ENCODE measurements at regions not wholly inside any gene's neighbourhood (a gene's known extent, or its start where the extent isn't known, plus 50 kb on each side); places are given as distances from the start of the nearest gene placed in this dataset.

DNA sequence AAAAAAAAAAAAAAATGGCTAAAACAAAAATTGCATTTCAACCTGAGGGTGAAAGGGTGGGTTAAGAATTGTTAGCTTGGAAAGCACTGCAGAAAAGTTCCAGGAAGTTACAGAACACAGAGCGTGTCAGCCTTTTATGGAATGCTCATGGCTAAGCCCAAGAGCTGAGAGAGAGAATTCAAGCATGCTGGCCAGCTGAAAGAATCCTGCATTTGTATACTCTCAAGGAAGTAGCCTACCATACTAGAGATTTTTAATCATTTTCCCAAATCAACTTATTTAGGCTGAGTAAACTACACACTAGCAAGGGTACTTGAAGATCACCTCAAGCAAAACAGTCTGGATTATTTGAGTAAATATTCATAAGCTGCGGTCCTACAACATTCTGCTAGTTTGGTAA lies 153.9 kb downstream of the KCNJ2 start:
- TF ChIP-seq, protein P1, sequence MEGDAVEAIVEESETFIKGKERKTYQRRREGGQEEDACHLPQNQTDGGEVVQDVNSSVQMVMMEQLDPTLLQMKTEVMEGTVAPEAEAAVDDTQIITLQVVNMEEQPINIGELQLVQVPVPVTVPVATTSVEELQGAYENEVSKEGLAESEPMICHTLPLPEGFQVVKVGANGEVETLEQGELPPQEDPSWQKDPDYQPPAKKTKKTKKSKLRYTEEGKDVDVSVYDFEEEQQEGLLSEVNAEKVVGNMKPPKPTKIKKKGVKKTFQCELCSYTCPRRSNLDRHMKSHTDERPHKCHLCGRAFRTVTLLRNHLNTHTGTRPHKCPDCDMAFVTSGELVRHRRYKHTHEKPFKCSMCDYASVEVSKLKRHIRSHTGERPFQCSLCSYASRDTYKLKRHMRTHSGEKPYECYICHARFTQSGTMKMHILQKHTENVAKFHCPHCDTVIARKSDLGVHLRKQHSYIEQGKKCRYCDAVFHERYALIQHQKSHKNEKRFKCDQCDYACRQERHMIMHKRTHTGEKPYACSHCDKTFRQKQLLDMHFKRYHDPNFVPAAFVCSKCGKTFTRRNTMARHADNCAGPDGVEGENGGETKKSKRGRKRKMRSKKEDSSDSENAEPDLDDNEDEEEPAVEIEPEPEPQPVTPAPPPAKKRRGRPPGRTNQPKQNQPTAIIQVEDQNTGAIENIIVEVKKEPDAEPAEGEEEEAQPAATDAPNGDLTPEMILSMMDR (conservative IDR thresholded peaks at IDR 0.05 in 1 of 2, IDR thresholded peaks at IDR 0.05 in 1 of 2; ENCODE audit: extremely low read depth in 1 of 2, insufficient read depth in 1 of 2, low read depth in 1 of 2, low read length in 2 of 2), result no peak
- no peak for TF ChIP-seq EZH2 (IDR thresholded peaks at IDR 0.05; ENCODE audit: borderline replicate concordance, low read length)

Data from mammary epithelial cell (primary cell).